ENCODE measurements at regions not wholly inside any gene's neighbourhood (a gene's known extent, or its start where the extent isn't known, plus 50 kb on each side); places are given as distances from the start of the nearest gene placed in this dataset.

- Histone ChIP-seq H3K27me3 (no peaks in the 10 kb centered on the region), H3K4me3 (ENCODE audit: low read depth, low read length) (no peak overlapping the region), H3K36me3 (no peaks in the 10 kb centered on the region), H3K4me1 (no peaks in the 10 kb centered on the region), H3K9me3 (no peaks in the 10 kb centered on the region)
- no peak for DNase-seq
- TF ChIP-seq CTCF (IDR thresholded peaks at IDR 0.05; ENCODE audit: low read depth, low read length), result no peak
Observed at GRCh38 chr3:174336784-174337183, 522.4 kb upstream of the NAALADL2 start.

- no peaks in the 10 kb centered on the region for H3K4me1 ChIP-seq
- no peaks in the 10 kb centered on the region for H3K36me3 ChIP-seq
- no peak for TF ChIP-seq CTCF (IDR thresholded peaks at IDR 0.05; ENCODE audit: low read depth, low read length)
- no peak for DNase-seq
- no peak overlapping the region for H3K4me3 ChIP-seq (ENCODE audit: low read depth, low read length)
- H3K9me3 ChIP-seq, result no peaks in the 10 kb centered on the region
- H3K27me3 ChIP-seq, result no peaks in the 10 kb centered on the region
Observed at GRCh38 chr3:174337227-174337626, 521.9 kb upstream of the NAALADL2 start.

- no peaks in the 10 kb centered on the region for H3K27me3 ChIP-seq
- H3K4me1 ChIP-seq, result no peaks in the 10 kb centered on the region
- H3K9me3 ChIP-seq, result no peaks in the 10 kb centered on the region
- no peak for TF ChIP-seq CTCF (IDR thresholded peaks at IDR 0.05; ENCODE audit: low read depth, low read length)
- no peak overlapping the region for H3K4me3 ChIP-seq (ENCODE audit: low read depth, low read length)
- no peak for DNase-seq
- no peaks in the 10 kb centered on the region for H3K36me3 ChIP-seq
Observed at GRCh38 chr3:174340624-174341587, 518.2 kb upstream of the NAALADL2 start.

GRCh38 chr3:174342171-174342570 lies 517.0 kb upstream of the NAALADL2 start:
- no peak overlapping the region for H3K4me3 ChIP-seq (ENCODE audit: low read depth, low read length)
- DNase-seq, result no peak
- H3K9me3 ChIP-seq, result no peaks in the 10 kb centered on the region
- TF ChIP-seq CTCF (IDR thresholded peaks at IDR 0.05; ENCODE audit: low read depth, low read length), result no peak
- H3K27me3 ChIP-seq, result no peaks in the 10 kb centered on the region
- no peaks in the 10 kb centered on the region for H3K4me1 ChIP-seq
- no peaks in the 10 kb centered on the region for H3K36me3 ChIP-seq

GRCh38 chr3:174342941-174343501 lies 516.1 kb upstream of the NAALADL2 start:
- no peak for DNase-seq
- no peak overlapping the region for H3K4me3 ChIP-seq (ENCODE audit: low read depth, low read length)
- H3K27me3 ChIP-seq, result no peaks in the 10 kb centered on the region
- no peaks in the 10 kb centered on the region for H3K4me1 ChIP-seq
- no peaks in the 10 kb centered on the region for H3K9me3 ChIP-seq
- no peaks in the 10 kb centered on the region for H3K36me3 ChIP-seq
- TF ChIP-seq CTCF (IDR thresholded peaks at IDR 0.05; ENCODE audit: low read depth, low read length), result no peak

- no peaks in the 10 kb centered on the region for H3K4me1 ChIP-seq
- no peak for DNase-seq
- no peaks in the 10 kb centered on the region for H3K27me3 ChIP-seq
- no peak for TF ChIP-seq CTCF (IDR thresholded peaks at IDR 0.05; ENCODE audit: low read depth, low read length)
- no peaks in the 10 kb centered on the region for H3K36me3 ChIP-seq
- H3K9me3 ChIP-seq, result no peaks in the 10 kb centered on the region
- no peak overlapping the region for H3K4me3 ChIP-seq (ENCODE audit: low read depth, low read length)
Observed at GRCh38 chr3:174346141-174346540, 513.0 kb upstream of the NAALADL2 start.

Measured in BE2C (cell line).